NK-92 treated with Interleukin-12 subunit alpha and Interleukin-12 subunit beta, amount 100 ng/mL, for 24 hours (cell line): ENCODE measurements at regions not wholly inside any gene's neighbourhood (a gene's known extent, or its start where the extent isn't known, plus 50 kb on each side); places are given as distances from the start of the nearest gene placed in this dataset.
"Not testable (repeated sequence)": the region's sequence is repeated elsewhere in the genome, so short reads cannot be mapped to it uniquely, and the experiment has no call there.

ENCODE experiments used
- DNase-seq: peaks from one replicate; lab custom pipeline; 2025; lab: John Stamatoyannopoulos, UW

GRCh38 chr6:16824845-16825685 lies 63.8 kb upstream of the ATXN1 start:
- no peak for DNase-seq

- no peak for DNase-seq
Observed at GRCh38 chr6:16823718-16824352, 62.6 kb upstream of the ATXN1 start.

DNA sequence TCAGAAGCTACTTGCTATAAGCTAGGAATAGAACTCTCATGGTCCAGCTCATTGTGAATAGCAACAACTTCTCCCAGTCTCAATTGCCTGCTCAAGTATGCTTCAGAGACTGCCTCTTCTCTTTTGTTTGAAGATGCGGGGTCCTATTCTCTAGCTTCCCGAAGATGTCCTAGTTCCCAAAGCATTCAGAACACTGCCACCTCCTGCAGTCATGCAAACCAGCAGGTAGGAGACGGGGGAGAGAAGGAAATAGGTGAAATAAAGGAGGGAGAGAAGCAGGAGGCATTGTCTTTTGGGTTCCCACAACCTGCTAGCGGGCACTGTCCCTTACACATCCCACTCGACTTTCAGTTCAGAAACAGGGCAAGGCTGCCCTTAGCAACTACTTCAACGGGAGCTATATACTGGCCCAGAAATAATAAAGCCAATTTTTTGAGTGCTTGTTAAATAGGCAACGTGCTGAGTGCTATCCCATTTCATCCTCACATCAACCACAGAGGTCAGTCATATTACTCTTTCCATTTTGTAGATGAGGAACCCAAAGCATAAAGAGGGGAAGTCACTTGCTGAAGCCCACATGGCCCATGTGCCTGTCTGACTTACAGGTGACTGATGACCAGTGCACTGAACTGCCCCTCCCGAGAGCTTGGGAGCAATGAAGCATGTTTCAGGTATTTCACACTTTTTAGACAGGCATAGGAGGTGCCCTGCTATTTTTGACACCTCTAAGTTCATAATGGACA lies 61.9 kb upstream of the ATXN1 start:
- DNase-seq = no peak

DNA sequence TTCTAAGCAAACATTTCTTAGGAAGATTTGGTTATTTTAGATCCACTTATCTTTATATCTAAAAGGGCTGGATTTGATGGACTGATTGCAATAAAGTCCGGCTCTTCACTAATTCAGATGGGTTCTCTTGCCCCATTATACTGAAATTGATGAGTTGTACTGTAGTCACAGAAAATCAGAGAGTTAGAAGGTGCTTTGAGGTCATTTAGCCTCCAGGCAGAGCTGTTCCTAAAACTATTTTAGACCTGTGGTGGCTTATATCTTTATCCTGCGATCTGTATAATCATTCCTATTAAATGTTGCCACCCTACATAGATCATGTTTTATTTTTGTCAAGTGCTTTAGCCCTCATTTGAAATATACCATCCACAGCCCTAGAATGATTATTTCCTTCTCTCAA lies 61.3 kb upstream of the ATXN1 start:
- DNase-seq = no peak

DNA sequence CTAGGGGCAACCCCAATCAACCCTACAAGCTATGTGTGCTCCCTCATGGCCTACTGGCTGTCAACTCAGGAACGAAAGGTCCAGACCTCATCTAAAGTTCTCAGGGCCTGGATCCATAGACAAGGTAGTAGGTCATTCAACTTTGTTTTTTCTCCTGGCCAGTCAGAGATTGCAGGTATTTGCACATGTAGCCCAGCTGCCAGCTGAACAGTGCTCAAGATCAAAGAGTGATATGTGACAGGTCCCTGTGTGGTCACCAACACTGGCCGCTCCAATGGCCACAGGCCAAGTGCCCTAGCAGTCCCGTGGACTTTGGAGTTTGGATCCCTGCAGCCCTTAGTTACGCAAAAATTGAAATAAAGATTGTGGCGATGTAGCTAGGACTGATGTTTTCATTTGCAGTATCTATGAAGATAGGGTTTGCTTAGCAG lies 60.6 kb upstream of the ATXN1 start:
- DNase-seq = no peak

GRCh38 chr6:16820262-16820661 lies 59.0 kb upstream of the ATXN1 start:
- DNase-seq = not testable (repeated sequence)

DNA sequence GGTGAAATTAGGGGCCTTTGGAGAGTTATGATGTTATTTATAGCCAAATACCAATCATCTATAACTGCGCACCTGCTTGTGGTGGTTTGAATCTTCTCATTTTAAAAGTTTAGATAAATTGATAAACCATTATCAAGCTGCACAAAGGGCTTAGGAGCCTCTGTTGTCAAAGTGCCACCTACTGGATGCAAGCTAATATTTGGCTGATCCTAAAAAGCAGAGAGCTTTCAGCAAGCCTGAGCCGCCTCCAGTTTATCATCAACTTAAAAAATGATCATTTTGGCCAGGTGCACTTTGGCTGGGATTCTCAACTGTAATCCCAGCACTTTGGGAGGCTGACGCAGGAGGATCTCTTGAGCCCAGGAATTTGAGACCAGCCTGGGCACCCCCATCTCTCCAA lies 58.5 kb upstream of the ATXN1 start:
- DNase-seq = no peak

DNA sequence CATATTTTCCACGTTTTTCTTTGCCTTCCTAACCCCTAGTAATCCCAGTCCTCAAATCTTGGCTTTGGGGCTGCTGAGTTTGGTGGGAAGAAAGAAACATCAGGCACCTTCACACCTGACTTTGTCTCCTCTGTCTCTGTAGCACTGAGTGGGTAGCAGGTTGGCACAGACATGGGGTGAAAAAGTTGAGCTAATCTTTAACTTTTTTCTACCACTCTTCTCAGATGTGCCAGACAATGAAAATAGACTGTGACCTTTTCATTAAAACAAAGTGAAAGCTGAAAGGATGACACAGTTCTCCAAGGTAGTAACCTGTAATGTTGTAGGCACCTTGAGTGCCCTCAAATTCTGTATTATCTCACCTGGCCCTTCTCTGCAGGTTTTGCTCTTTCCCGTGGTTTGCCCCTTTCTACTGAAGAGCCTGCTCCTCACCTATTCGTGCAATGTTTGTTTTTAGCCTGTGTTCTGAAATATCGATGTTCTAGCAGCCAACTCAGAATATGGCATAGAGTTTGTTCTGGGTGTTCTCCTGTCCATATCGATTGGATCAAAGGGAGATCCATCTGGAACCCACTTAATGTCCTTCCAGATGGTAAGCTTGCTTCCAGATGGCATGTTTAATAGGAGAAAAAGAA lies 57.8 kb upstream of the ATXN1 start:
- DNase-seq = no peak

DNA sequence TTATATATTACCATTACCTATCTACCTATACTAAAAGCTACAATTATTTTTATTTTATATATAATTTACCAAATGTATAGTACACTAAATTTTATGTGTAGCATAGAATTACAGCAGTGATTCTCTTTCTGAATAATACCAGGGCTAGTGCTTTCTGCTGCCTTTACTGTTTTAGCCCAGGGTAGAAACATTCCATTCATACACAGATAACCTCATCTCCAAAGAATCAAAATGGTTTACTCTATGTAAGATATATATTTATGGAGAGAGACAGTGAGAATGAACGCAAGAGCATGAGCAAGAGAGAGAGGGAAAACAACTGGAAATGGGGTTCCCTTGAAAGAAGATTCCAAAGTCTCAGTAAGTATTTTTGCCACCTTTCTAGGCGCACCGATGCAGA lies 56.3 kb upstream of the ATXN1 start:
- no peak for DNase-seq

DNA sequence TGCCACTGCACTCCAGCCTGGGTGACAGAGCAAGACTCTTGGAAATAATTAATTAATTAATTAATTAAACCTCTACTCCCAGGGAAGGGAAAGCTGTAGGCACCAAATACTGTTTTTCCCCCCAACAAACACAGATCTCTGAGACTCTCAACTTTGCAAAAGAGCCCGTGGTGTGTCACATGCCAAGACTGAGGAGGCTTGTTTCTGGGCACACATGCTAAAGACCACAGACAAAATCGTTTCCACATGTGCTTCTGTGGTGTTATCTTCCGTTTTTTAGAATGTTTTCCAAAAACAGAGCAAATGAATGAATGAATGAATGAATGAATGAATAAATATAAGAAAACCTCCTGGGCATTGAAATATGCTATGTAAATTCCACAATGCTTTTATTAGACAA lies 55.6 kb upstream of the ATXN1 start:
- DNase-seq = no peak

DNA sequence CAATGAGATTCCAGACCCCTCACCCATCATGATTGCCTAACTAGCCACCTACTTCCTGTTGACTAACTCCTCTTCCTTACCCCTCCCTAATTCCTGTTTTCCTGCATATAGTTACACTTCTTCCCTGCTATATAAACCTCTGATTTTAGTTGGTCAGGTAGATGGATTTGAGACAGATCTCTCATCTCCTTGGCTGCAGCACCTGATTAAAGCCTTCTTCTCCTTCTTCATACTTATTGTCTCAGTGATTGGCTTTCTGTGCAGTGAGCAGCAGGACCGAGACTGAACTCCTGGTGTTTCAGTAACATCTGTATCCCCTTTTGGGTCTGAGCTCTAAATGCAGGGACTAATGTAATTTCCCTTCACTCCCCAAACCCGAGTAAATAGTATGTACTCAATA lies 51.7 kb upstream of the ATXN1 start:
- no peak for DNase-seq

DNA sequence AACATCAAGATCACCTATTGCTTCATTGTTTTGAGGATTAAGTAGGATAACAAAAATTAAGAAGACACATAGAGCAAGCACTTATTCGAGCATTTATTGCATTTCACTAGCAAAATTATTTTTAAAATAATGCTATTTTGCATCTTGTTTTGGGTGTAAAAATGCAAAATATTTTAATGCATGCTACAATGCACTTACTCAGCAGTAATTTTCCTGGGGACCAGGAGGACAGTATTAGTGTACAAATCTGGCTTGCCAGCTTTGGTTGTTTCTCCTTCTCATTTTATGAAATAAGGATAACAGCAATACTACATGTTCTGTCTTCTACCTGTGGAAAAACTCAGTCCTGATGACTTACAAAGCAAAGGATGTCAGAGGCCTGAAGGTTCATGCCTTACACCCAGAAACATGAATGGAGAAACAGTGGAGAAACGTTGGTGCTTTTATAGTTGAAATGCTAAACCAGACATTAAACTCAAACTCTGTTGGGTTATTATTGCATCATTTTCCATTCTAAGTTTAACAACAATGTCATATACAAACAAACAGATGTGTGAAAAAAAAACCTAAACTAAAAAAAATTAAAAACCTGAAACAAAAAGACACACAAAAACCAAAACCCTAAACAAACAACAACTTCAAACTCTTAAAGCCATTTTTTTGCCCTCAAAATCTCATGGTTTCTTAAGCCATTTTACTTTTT lies 50.2 kb upstream of the ATXN1 start:
- no peak for DNase-seq
